Thyroid gland (tissue), 4 donors: ENCODE measurements at regions not wholly inside any gene's neighbourhood (a gene's known extent, or its start where the extent isn't known, plus 50 kb on each side); places are given as distances from the start of the nearest gene placed in this dataset.

Experiments used
- DNase-seq, 2 donors: peaks; one replicate each; pipeline ENCODE4 v3.0.0-alpha.2; 2019
- H3K27ac ChIP-seq, 3 donors: fragments of 200-600 bp; sonication (generic); 1 replicate in 2 of 3; 2 replicates in 1 of 3; pipeline ENCODE4 v1.5.1; 2016 to 2019; ENCODE audit warnings: mild to moderate bottlenecking in 1 of 3, moderate library complexity in 1 of 3
- H3K27me3 ChIP-seq: fragments of 200-600 bp; sonication (generic); one replicate; pipeline ENCODE4 v1.5.1; 2019
- H3K36me3 ChIP-seq, 2 donors: fragments of 200-600 bp; sonication (generic); one replicate each; pipeline ENCODE4 v1.5.1; 2016 to 2019
- H3K4me1 ChIP-seq, 2 donors: fragments of 200-600 bp; sonication (generic); one replicate each; pipeline ENCODE4 v1.5.1; 2017 to 2019
- H3K4me3 ChIP-seq, 3 donors: fragments of 200-600 bp; sonication (generic); replicated peaks in 1 of 3; 1 replicate in 2 of 3; 2 replicates in 1 of 3; pipeline ENCODE4 v1.5.1; 2016; ENCODE audit warnings: mild to moderate bottlenecking in 1 of 3
- H3K9me3 ChIP-seq: fragments of 200-600 bp; sonication (generic); one replicate; pipeline ENCODE4 v1.5.1; 2017
- CTCF ChIP-seq, 6 experiments: fragments of 200-600 bp in 3 of 6; fragments of 450-650 bp in 3 of 6; sonication (generic) in 3 of 6; IDR thresholded peaks; one replicate each; pipeline ENCODE4 v1.5.1; 2016 to 2019; ENCODE audit warnings: antibody characterized with exemption in 6 of 6, mild to moderate bottlenecking in 2 of 6, inconsistent platforms in 1 of 6, moderate library complexity in 1 of 6
- POLR2A ChIP-seq, 2 donors: fragments of 450-650 bp; IDR thresholded peaks; one replicate each; pipeline ENCODE4 v1.6.1; 2017; ENCODE audit warnings: antibody characterized with exemption in 2 of 2, mild to moderate bottlenecking in 2 of 2, moderate library complexity in 1 of 2
- WGBS, 2 donors: methylation state at CpG; one replicate each; pipeline ENCODE4 v1.1.5; 2017; 5-methylcytosine and 5-hydroxymethylcytosine counted together
- intact Hi-C: fragments of 100-400 bp; cut with DNase I; formaldehyde crosslinking; loops from one replicate; pipeline ENCODE4 v1.15.1; 2023

DNA sequence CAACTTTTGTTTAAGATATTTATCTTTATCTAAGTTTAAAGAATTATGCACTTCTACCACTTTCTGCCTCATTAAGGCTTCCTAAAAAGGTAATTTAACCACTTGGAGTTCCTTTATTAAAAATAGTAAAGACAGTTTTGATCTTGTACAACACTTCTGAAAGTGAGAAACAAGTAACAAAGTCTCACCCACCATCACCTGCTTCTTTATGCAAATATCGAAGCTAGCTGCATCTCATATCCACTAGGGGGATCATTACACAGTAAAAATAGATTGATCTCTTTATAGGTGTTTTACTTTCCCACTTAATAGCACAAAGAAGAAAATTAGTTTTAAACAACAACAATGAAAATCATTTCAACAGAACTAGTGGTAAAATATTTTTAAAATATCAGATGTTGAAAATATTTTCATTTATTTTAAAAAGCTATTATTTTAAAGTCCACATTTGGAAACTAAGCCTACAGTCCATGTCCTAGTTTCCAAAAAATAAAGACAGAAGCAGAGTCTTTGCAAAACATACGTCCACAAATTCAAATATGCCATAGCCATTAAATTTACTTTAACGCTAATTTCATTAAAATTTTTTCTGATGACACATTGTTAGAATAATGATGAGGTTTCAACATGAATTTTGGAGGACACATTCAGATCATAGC, 160.0 kb upstream of the SOX5 start:
- peak; percentile 20 to 59 (median 44) for TF ChIP-seq CTCF (IDR thresholded peaks at IDR 0.05)
- TF ChIP-seq POLR2A (IDR thresholded peaks at IDR 0.05), result no peak
- Histone ChIP-seq H3K4me3 (no peak overlapping the region), H3K4me1 (no peaks in the 10 kb centered on the region), H3K9me3 (no peaks in the 10 kb centered on the region), H3K27ac (no peak overlapping the region), H3K27me3 (no peaks in the 10 kb centered on the region), H3K36me3 (no peaks in the 10 kb centered on the region)
- DNase-seq, result no peak
- WGBS, 2 donors, result 60 to 65% methylated on average over 3 of the region's 3 CpGs
- intact Hi-C loops, result no loop called here

- Histone ChIP-seq H3K4me1 (no peaks in the 10 kb centered on the region), H3K36me3 (no peaks in the 10 kb centered on the region), H3K9me3 (no peaks in the 10 kb centered on the region), H3K27ac (no peak overlapping the region), H3K4me3 (no peak overlapping the region), H3K27me3 (no peaks in the 10 kb centered on the region)
- TF ChIP-seq CTCF (IDR thresholded peaks at IDR 0.05), result no peak
- no peak for TF ChIP-seq POLR2A (IDR thresholded peaks at IDR 0.05)
- intact Hi-C loops, result no loop called here
- DNase-seq, result no peak
- 82 to 88% methylated on average over 3 of the region's 3 CpGs for WGBS, 2 donors
These were observed 153.2 kb upstream of the SOX5 start for GRCh38 chr12:24102676-24103075.

DNA sequence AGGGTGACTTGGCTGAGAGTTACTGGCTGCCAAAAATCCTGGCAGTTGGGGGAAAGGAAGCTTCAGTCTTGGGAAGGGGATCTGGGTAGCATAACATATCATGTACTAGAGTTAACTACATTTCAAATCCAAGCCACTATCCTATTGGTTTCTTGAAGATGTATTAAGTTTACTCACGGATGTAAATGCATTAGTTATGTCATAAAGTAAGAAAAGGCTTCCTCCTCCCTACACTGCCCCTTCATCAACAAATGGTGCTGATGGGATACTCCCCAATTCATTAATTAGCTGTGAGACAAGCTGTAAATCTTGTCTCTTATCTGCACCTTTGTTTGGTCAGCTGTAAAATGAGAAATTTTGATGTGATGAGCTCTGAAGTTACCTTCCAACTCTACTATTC, 150.1 kb upstream of the SOX5 start:
- TF ChIP-seq POLR2A (IDR thresholded peaks at IDR 0.05) (no peak), CTCF (IDR thresholded peaks at IDR 0.05) (no peak)
- no peak overlapping the region for H3K27ac ChIP-seq
- H3K4me1 ChIP-seq, result no peaks in the 10 kb centered on the region
- intact Hi-C loops, result no loop called here
- H3K36me3 ChIP-seq, result no peaks in the 10 kb centered on the region
- WGBS, 2 donors, result 81 to 84% methylated on average over 1 of the region's 1 CpG
- H3K27me3 ChIP-seq, result no peaks in the 10 kb centered on the region
- H3K4me3 ChIP-seq, result no peak overlapping the region
- no peak for DNase-seq
- H3K9me3 ChIP-seq, result no peaks in the 10 kb centered on the region

DNA sequence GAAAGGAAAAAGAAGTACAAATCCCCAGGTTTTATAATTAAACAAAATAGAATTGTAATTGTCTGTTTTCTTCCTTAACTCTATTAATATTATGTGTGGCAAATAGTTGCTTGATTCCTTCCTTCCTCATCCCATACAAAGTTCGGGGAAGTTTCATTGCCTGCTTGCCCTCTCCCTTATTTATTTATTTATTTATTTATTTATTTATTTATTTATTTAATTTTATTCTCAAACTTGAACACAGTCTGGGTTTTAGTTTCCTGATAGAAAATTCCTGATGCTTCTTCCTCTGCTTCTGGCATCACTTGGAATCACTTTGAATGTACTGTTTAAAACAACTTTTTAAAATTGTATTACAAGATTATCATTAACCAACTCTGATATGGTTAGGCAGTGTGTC, 145.8 kb upstream of the SOX5 start:
- Histone ChIP-seq H3K27ac (no peak overlapping the region), H3K27me3 (no peaks in the 10 kb centered on the region), H3K9me3 (no peaks in the 10 kb centered on the region), H3K4me3 (no peak overlapping the region), H3K36me3 (no peaks in the 10 kb centered on the region), H3K4me1 (no peaks in the 10 kb centered on the region)
- intact Hi-C loops, result no loop called here
- no peak for TF ChIP-seq CTCF (IDR thresholded peaks at IDR 0.05)
- no peak for TF ChIP-seq POLR2A (IDR thresholded peaks at IDR 0.05)
- DNase-seq, result no peak
- 84 to 92% methylated on average over 1 of the region's 1 CpG for WGBS, 2 donors

DNA sequence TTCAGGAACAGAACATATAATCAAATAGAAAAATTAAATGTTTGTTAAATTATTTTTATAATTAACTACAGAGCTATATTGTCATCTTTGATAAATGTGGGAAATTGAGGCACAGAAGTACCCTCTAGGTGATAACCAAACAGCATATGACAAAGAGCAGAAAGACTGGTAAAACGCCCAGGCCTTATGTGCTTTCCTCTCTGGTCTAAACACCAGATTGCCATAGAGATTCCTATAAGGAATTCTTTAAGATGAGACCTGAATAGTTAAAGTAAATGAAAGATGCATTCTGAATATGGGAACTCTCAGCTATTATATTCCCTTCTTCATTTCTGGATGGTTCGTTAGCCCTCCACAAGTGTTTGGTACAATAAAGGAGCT, 140.0 kb upstream of the SOX5 start:
- intact Hi-C loops, result no loop called here
- Histone ChIP-seq H3K4me3 (no peak overlapping the region), H3K27me3 (no peaks in the 10 kb centered on the region), H3K4me1 (peaks cover 4 to 10% of the 10 kb centered on the region in 2 donors), H3K9me3 (no peaks in the 10 kb centered on the region), H3K36me3 (no peaks in the 10 kb centered on the region), H3K27ac (no peak overlapping the region)
- no peak for DNase-seq
- no peak for TF ChIP-seq POLR2A (IDR thresholded peaks at IDR 0.05)
- no peak for TF ChIP-seq CTCF (IDR thresholded peaks at IDR 0.05)
- 87 to 94% methylated on average over 2 of the region's 2 CpGs for WGBS, 2 donors
